ENCODE measurements at regions not wholly inside any gene's neighbourhood (a gene's known extent, or its start where the extent isn't known, plus 50 kb on each side); places are given as distances from the start of the nearest gene placed in this dataset.
A peak's percentile ranks its signal among the peaks of the same experiment; 100 is the strongest.

DNA sequence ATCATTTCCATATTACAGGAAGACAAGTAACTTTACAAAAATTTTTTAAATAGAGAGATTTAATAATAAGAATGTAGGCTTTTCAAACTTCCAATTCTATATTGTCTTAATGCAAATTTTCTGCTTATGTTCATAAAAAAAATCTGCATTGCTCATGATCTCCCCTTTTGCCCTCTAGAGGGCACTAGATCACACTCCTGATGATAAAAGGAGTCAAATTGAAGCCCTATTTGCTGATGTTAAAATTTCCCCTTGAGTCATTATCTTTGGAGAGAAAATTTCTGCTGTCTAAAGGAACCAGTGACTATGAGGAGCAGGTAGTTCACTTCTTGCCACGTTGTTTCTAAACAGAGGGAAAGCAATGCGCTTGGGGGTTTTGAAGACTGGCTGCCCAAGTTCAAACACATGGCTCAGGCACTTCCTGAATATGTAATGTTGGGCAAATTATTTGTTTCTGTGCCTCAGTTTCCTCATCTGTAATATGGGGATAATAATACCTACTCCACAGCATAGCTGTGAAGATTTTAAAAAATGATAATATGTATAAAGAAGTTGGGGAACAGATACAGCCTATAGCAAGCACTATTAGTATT lies 874.2 kb downstream of the TFAP2A start:
- Histone ChIP-seq H4K91ac (ENCODE audit: insufficient read depth, low read depth, low read length) (peak overlapping the region; percentile 31; the same call in 1 of the 2 replicates), H3K4ac (ENCODE audit: low read depth, low read length) (no peak overlapping the region), H3K9me3 (ENCODE audit: control insufficient read depth, insufficient read depth, low read length) (no peaks in the 10 kb centered on the region), H3K23ac (ENCODE audit: low read depth, low read length) (no peak overlapping the region), H3K27me3 (ENCODE audit: control insufficient read depth, insufficient read depth, low read length) (no peaks in the 10 kb centered on the region), H2BK120ac (ENCODE audit: low read depth, low read length) (peak overlapping the region; percentile 16; the same call in 1 of the 2 replicates), H2AFZ (replicated peaks; ENCODE audit: low read length, poor library complexity) (no peak overlapping the region), H3K36me3 (ENCODE audit: control insufficient read depth, insufficient read depth, low read length) (no peaks in the 10 kb centered on the region), H4K8ac (ENCODE audit: low read depth in 2 of 2, low read length in 2 of 2) (no peak overlapping the region), H2BK5ac (ENCODE audit: low read depth, low read length, poor library complexity, severe bottlenecking) (no peak overlapping the region), H3K4me2 (ENCODE audit: low read depth, low read length) (no peak overlapping the region), H2BK20ac (ENCODE audit: low read depth, low read length) (0 out of 2 replicates have a peak overlapping the region, but pooled peaks have one; percentile 21), H3K4me1 (ENCODE audit: control insufficient read depth, insufficient read depth, low read length) (no peaks in the 10 kb centered on the region), H4K20me1 (ENCODE audit: insufficient read depth, low read length) (no peaks in the 10 kb centered on the region), H3K79me1 (ENCODE audit: low read depth in 1 of 2, low read length in 2 of 2) (no peaks in the 10 kb centered on the region), H4K5ac (ENCODE audit: low read depth, low read length) (no peak overlapping the region), H2BK15ac (ENCODE audit: low read depth, low read length) (no peak overlapping the region), H2AK5ac (ENCODE audit: low read depth, low read length) (no peak overlapping the region), H3K4me3 (ENCODE audit: insufficient read depth, low read depth, low read length) (no peak overlapping the region), H2AK9ac (replicated peaks; ENCODE audit: low read depth, low read length, poor library complexity) (no peak overlapping the region), H3K27ac (ENCODE audit: insufficient read depth, low read length) (no peak overlapping the region), H3K18ac (ENCODE audit: low read depth, low read length) (no peak overlapping the region), H3K14ac (replicated peaks; ENCODE audit: low read depth, low read length) (no peak overlapping the region), H3K9me1 (ENCODE audit: insufficient read depth, low read length) (peaks cover 3% of the 10 kb centered on the region; the same call in 1 of the 2 replicates), H3K9ac (ENCODE audit: low read depth, low read length) (no peak overlapping the region), H3K56ac (ENCODE audit: extremely low read depth, insufficient read depth, low read length) (no peak overlapping the region)
- TF ChIP-seq MAFK (IDR thresholded peaks at IDR 0.05; ENCODE audit: low read depth, low read length) (peak; percentile 35; the same call in 1 of the 2 replicates), RAD21 (IDR thresholded peaks at IDR 0.05; ENCODE audit: low read length) (peak; percentile 67), CEBPB (IDR thresholded peaks at IDR 0.05; ENCODE audit: low read depth, low read length) (no peak), SMC3 (IDR thresholded peaks at IDR 0.05; ENCODE audit: low read depth, low read length) (peak; percentile 63; the same call in 1 of the 2 replicates), RCOR1 (IDR thresholded peaks at IDR 0.05; ENCODE audit: insufficient replicate concordance, low read length) (no peak), POLR2A (IDR thresholded peaks at IDR 0.05; ENCODE audit: low read depth, low read length) (no peak)
- TF ChIP-seq, protein P1, sequence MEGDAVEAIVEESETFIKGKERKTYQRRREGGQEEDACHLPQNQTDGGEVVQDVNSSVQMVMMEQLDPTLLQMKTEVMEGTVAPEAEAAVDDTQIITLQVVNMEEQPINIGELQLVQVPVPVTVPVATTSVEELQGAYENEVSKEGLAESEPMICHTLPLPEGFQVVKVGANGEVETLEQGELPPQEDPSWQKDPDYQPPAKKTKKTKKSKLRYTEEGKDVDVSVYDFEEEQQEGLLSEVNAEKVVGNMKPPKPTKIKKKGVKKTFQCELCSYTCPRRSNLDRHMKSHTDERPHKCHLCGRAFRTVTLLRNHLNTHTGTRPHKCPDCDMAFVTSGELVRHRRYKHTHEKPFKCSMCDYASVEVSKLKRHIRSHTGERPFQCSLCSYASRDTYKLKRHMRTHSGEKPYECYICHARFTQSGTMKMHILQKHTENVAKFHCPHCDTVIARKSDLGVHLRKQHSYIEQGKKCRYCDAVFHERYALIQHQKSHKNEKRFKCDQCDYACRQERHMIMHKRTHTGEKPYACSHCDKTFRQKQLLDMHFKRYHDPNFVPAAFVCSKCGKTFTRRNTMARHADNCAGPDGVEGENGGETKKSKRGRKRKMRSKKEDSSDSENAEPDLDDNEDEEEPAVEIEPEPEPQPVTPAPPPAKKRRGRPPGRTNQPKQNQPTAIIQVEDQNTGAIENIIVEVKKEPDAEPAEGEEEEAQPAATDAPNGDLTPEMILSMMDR (conservative IDR thresholded peaks at IDR 0.05; ENCODE audit: low read depth, low read length), result peak; percentile 66
- TF ChIP-seq, protein P2, sequence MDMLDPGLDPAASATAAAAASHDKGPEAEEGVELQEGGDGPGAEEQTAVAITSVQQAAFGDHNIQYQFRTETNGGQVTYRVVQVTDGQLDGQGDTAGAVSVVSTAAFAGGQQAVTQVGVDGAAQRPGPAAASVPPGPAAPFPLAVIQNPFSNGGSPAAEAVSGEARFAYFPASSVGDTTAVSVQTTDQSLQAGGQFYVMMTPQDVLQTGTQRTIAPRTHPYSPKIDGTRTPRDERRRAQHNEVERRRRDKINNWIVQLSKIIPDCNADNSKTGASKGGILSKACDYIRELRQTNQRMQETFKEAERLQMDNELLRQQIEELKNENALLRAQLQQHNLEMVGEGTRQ (IDR thresholded peaks at IDR 0.05; ENCODE audit: low read depth, low read length), result no peak
- ChIA-PET CTCF (interaction anchor here (0.6 kb wide), 1 partner anchor 9 kb away, joined by 3 read pairs; no protein-coding TSS in a partner anchor), POLR2A (ENCODE audit: unreplicated experiment) (no interaction called here)
- no TSS peak for BruUV-seq (replicated peaks)
- intact Hi-C loops (cut with micrococcal nuclease), result loop anchor here (5.0 to 10.0 kb wide), 6 partner anchors 288 to 887 kb away; no protein-coding TSS in a partner anchor
- no CpG with 5 or more reads among the region's 2 CpGs for WGBS, 2 experiments (ENCODE audit: extremely low coverage in 2 of 2, insufficient read length in 1 of 2)
- in situ Hi-C loops (cut with MboI; ENCODE audit: low sequenced_read_pairs), result loop anchor here (25.0 kb wide), 2 partner anchors 553 to 872 kb away; partner anchors contain the start of gene TFAP2A
- ATAC-seq (ENCODE audit: low read depth), result peak; percentile 62
- peak; percentile 67 for DNase-seq
- dilution Hi-C loops (cut with HindIII; ENCODE audit: low sequenced_read_pairs, unreplicated experiment), result no loop called here
